ENCODE measurements at regions not wholly inside any gene's neighbourhood (a gene's known extent, or its start where the extent isn't known, plus 50 kb on each side); places are given as distances from the start of the nearest gene placed in this dataset.

GRCh38 chr10:37713132-37713501, 144.3 kb downstream of the ZNF248 start:
- Histone ChIP-seq H3K36me3 (ENCODE audit: insufficient read depth) (no peaks in the 10 kb centered on the region), H3K9me2 (ENCODE audit: insufficient read depth) (no peaks in the 10 kb centered on the region), H3K4me3 (no peak overlapping the region), H3K4me1 (ENCODE audit: insufficient read depth) (no peaks in the 10 kb centered on the region), H3F3A (replicated peaks; ENCODE audit: low read depth) (no peaks in the 10 kb centered on the region), H3K4me2 (no peak overlapping the region), H3K27me3 (ENCODE audit: insufficient read depth) (no peaks in the 10 kb centered on the region), H2AFZ (no peak overlapping the region), H4K20me1 (replicated peaks; ENCODE audit: insufficient read depth) (no peaks in the 10 kb centered on the region), H3K79me2 (replicated peaks; ENCODE audit: insufficient read depth) (no peaks in the 10 kb centered on the region), H3K27ac (ENCODE audit: low read depth) (no peak overlapping the region)
- Mint-ChIP-seq H3K4me3 (no peak overlapping the region), H3K4me1 (no peaks in the 10 kb centered on the region), H3K36me3 (ENCODE audit: low read depth) (peaks cover 31% of the 10 kb centered on the region; the same call in 2 of the 3 replicates), H3K9me3 (peaks cover 99% of the 10 kb centered on the region), H3K27ac (no peak overlapping the region), H3K27me3 (ENCODE audit: insufficient read depth, low read depth, poor library complexity) (no peaks in the 10 kb centered on the region)
- DNase-seq (ENCODE audit: low spot score) (no peak), ATAC-seq (no peak)
- no peak for TF ChIP-seq EZH2 (IDR thresholded peaks at IDR 0.05; ENCODE audit: low read depth, unreplicated experiment)
- TF ChIP-seq STAT1 (IDR thresholded peaks at IDR 0.05; ENCODE audit: unreplicated experiment), result no peak
- no peak for TF ChIP-seq NANOG (IDR thresholded peaks at IDR 0.05; ENCODE audit: borderline replicate concordance)
- no peak for TF ChIP-seq ZNF462 (CRISPR knock-in tag; IDR thresholded peaks at IDR 0.05)
- TF ChIP-seq CTCF (conservative IDR thresholded peaks at IDR 0.05; ENCODE audit: low read depth in 2 of 2), result no peak
- no peak for TF ChIP-seq JUNB (IDR thresholded peaks at IDR 0.05; ENCODE audit: unreplicated experiment)
- no peak for TF ChIP-seq EZH2phosphoT487 (IDR thresholded peaks at IDR 0.05; ENCODE audit: unreplicated experiment)
- no peak for TF ChIP-seq POLR2AphosphoS5 (IDR thresholded peaks at IDR 0.05; ENCODE audit: low read depth)
- TF ChIP-seq REST (IDR thresholded peaks at IDR 0.05; ENCODE audit: unreplicated experiment), result no peak
- no peak for TF ChIP-seq ZNF114 (CRISPR knock-in tag; IDR thresholded peaks at IDR 0.05)
- TF ChIP-seq CREB1 (CRISPR knock-in tag; IDR thresholded peaks at IDR 0.05; ENCODE audit: low read depth), result no peak
- TF ChIP-seq ZNF331 (CRISPR knock-in tag; IDR thresholded peaks at IDR 0.05; ENCODE audit: low read depth), result no peak
- no peak for TF ChIP-seq ETS1 (IDR thresholded peaks at IDR 0.05)
